HuH-7 (cell line): ENCODE measurements at regions not wholly inside any gene's neighbourhood (a gene's known extent, or its start where the extent isn't known, plus 50 kb on each side); places are given as distances from the start of the nearest gene placed in this dataset.
"Not testable (repeated sequence)": the region's sequence is repeated elsewhere in the genome, so short reads cannot be mapped to it uniquely, and the experiment has no call there.

Experiments used
- DNase-seq: peaks from one replicate; pipeline ENCODE4 v3.0.0; 2011; ENCODE audit warnings: low spot score

GRCh38 chr1:121116522-121117297, 67.4 kb downstream of the FAM72B start:
- DNase-seq: not testable (repeated sequence)

GRCh38 chr1:121117298-121117611, 66.9 kb downstream of the FAM72B start:
- DNase-seq: not testable (repeated sequence)

GRCh38 chr1:121117622-121118479, 66.3 kb downstream of the FAM72B start:
- DNase-seq: not testable (repeated sequence)
